H9 (cell line): ENCODE measurements at regions not wholly inside any gene's neighbourhood (a gene's known extent, or its start where the extent isn't known, plus 50 kb on each side); places are given as distances from the start of the nearest gene placed in this dataset.

Source experiments
- DNase-seq: peaks from one replicate; pipeline ENCODE4 v3.0.0-alpha.2; 2017
- H2AFZ ChIP-seq: one replicate; pipeline ENCODE4 v1.6.1; 2013; ENCODE audit warnings: mild to moderate bottlenecking, low read length, control low read depth, moderate library complexity
- H2AK5ac ChIP-seq: 2 replicates; pipeline ENCODE4 v1.6.1; 2013; ENCODE audit warnings: low read length, control low read depth, mixed read lengths; ENCODE audit not compliant: insufficient read length
- H2BK120ac ChIP-seq: one replicate; pipeline ENCODE4 v1.6.1; 2013; ENCODE audit warnings: low read depth, mild to moderate bottlenecking, low read length, control low read depth, inconsistent platforms; ENCODE audit not compliant: poor library complexity, severe bottlenecking
- H2BK12ac ChIP-seq: 2 replicates; pipeline ENCODE4 v1.6.1; 2013; ENCODE audit warnings: low read length, control low read depth, mixed read lengths, low read depth; ENCODE audit not compliant: insufficient read length
- H2BK15ac ChIP-seq: 2 replicates; pipeline ENCODE4 v1.6.1; 2013; ENCODE audit warnings: low read depth, low read length, control low read depth
- H2BK20ac ChIP-seq: one replicate; pipeline ENCODE4 v1.6.1; 2013; ENCODE audit warnings: low read depth, mild to moderate bottlenecking, low read length, control low read depth, inconsistent platforms; ENCODE audit not compliant: poor library complexity, severe bottlenecking
- H2BK5ac ChIP-seq: 2 replicates; pipeline ENCODE4 v1.6.1; 2013; ENCODE audit warnings: low read length, control low read depth, mixed read lengths; ENCODE audit not compliant: insufficient read length
- H3K14ac ChIP-seq: 2 replicates; pipeline ENCODE4 v1.6.1; 2013; ENCODE audit warnings: low read length, control low read depth; ENCODE audit not compliant: insufficient read depth
- H3K18ac ChIP-seq: 2 replicates; pipeline ENCODE4 v1.6.1; 2013; ENCODE audit warnings: low read depth, mild to moderate bottlenecking, mixed read lengths, low read length, control low read depth; ENCODE audit not compliant: insufficient read length
- H3K23ac ChIP-seq: 2 replicates; pipeline ENCODE4 v1.6.1; 2013; ENCODE audit warnings: low read length, control low read depth, mixed read lengths, low read depth; ENCODE audit not compliant: insufficient read length
- H3K23me2 ChIP-seq: 2 replicates; pipeline ENCODE4 v1.6.1; 2013; ENCODE audit warnings: low read depth, mild to moderate bottlenecking, mixed read lengths, low read length, control low read depth; ENCODE audit not compliant: insufficient read length, poor library complexity, severe bottlenecking
- H3K27ac ChIP-seq: 2 replicates; pipeline ENCODE4 v1.5.1; 2013; ENCODE audit warnings: low read length, control low read depth, mixed read lengths, low read depth; ENCODE audit not compliant: insufficient read length
- H3K27me3 ChIP-seq: 2 replicates; pipeline ENCODE4 v1.6.1; 2013; ENCODE audit warnings: low read length, control low read depth, inconsistent platforms; ENCODE audit not compliant: insufficient read depth
- H3K4ac ChIP-seq: 2 replicates; pipeline ENCODE4 v1.6.1; 2013; ENCODE audit warnings: low read depth, mild to moderate bottlenecking, control low read depth, inconsistent platforms, low read length, moderate library complexity
- H3K4me1 ChIP-seq: 2 replicates; pipeline ENCODE4 v1.6.1; 2013; ENCODE audit warnings: low read length, control low read depth, inconsistent platforms; ENCODE audit not compliant: insufficient read depth
- H3K4me2 ChIP-seq: 2 replicates; pipeline ENCODE4 v1.6.1; 2013; ENCODE audit warnings: low read length, control low read depth, mixed read lengths; ENCODE audit not compliant: insufficient read length, insufficient read depth
- H3K56ac ChIP-seq: 2 replicates; pipeline ENCODE4 v1.6.1; 2013; ENCODE audit warnings: low read depth, mild to moderate bottlenecking, mixed read lengths, low read length, control low read depth; ENCODE audit not compliant: insufficient read length
- H3K79me1 ChIP-seq: 2 replicates; pipeline ENCODE4 v1.6.1; 2013; ENCODE audit warnings: low read depth, mild to moderate bottlenecking, moderate library complexity, low read length, control low read depth, inconsistent platforms; ENCODE audit not compliant: insufficient read depth, poor library complexity, severe bottlenecking
- H3K79me2 ChIP-seq: 2 replicates; pipeline ENCODE4 v1.6.1; 2013; ENCODE audit warnings: low read length, control low read depth, inconsistent platforms; ENCODE audit not compliant: insufficient read depth
- H3K9ac ChIP-seq: 2 replicates; pipeline ENCODE4 v1.6.1; 2013; ENCODE audit warnings: low read length, control low read depth, mixed read lengths; ENCODE audit not compliant: insufficient read length; ENCODE audit errors: extremely low read depth
- H3K9me3 ChIP-seq: one replicate; pipeline ENCODE4 v1.6.1; 2013; ENCODE audit warnings: low read depth, low read length, inconsistent platforms; ENCODE audit not compliant: control insufficient read depth
- H3T11ph ChIP-seq: one replicate; pipeline ENCODE4 v1.6.1; 2013; ENCODE audit warnings: mild to moderate bottlenecking, low read length, control low read depth, inconsistent platforms
- H4K20me1 ChIP-seq: one replicate; pipeline ENCODE4 v1.6.1; 2013; ENCODE audit not compliant: control insufficient read depth, insufficient read length, insufficient read depth
- H4K5ac ChIP-seq: 2 replicates; pipeline ENCODE4 v1.6.1; 2013; ENCODE audit warnings: low read depth, mild to moderate bottlenecking, mixed read lengths, low read length, control low read depth; ENCODE audit not compliant: insufficient read length
- H4K8ac ChIP-seq: replicated peaks from 2 replicates; pipeline ENCODE4 v1.6.1; 2013; ENCODE audit warnings: low read length, control low read depth, mixed read lengths, low read depth; ENCODE audit not compliant: insufficient read length
- H4K91ac ChIP-seq: 2 replicates; pipeline ENCODE4 v1.6.1; 2013; ENCODE audit warnings: low read depth, mild to moderate bottlenecking, moderate library complexity, mixed read lengths, low read length, control low read depth; ENCODE audit not compliant: insufficient read length
- H3K27ac Mint-ChIP-seq, 3 experiments: 2 replicates in 2 of 3; 3 replicates in 1 of 3; pipeline ENCODE4 v1.8.0; 2020 to 2021; ENCODE audit warnings: mixed read lengths in 3 of 3, mild to moderate bottlenecking in 1 of 3, moderate library complexity in 1 of 3
- H3K27me3 Mint-ChIP-seq: 2 replicates; pipeline ENCODE4 v1.8.0; 2021; ENCODE audit warnings: low read depth, mild to moderate bottlenecking, moderate library complexity, mixed read lengths
- H3K36me3 Mint-ChIP-seq, 3 experiments: 2 replicates in 2 of 3; 3 replicates in 1 of 3; pipeline ENCODE4 v1.8.0; 2020 to 2021; ENCODE audit warnings: low read depth in 3 of 3, mixed read lengths in 3 of 3; ENCODE audit not compliant: insufficient read depth in 1 of 3
- H3K4me1 Mint-ChIP-seq, 2 experiments: 2 replicates each; pipeline ENCODE4 v1.8.0; 2020; ENCODE audit warnings: mixed read lengths in 2 of 2
- H3K4me3 Mint-ChIP-seq, 2 experiments: 2 replicates in 1 of 2; 3 replicates in 1 of 2; pipeline ENCODE4 v1.8.0; 2020 to 2021; ENCODE audit warnings: mild to moderate bottlenecking in 2 of 2, mixed read lengths in 2 of 2, moderate library complexity in 1 of 2
- H3K9me3 Mint-ChIP-seq, 2 experiments: 2 replicates in 1 of 2; 3 replicates in 1 of 2; pipeline ENCODE4 v1.8.0; 2020; ENCODE audit warnings: mild to moderate bottlenecking in 2 of 2, mixed read lengths in 2 of 2, moderate library complexity in 1 of 2
- CTCF ChIP-seq: fragments of 200-600 bp; sonication (generic); conservative IDR thresholded peaks from 3 replicates; pipeline ENCODE4 v1.8.0; 2021; ENCODE audit warnings: antibody characterized with exemption, mild to moderate bottlenecking
- WGBS: extraction: QIAGEN DNeasy Blood & Tissue Kit; methylation state at CpG from one replicate; pipeline ENCODE4 v1.1.7; 2013; ENCODE audit warnings: missing lambda C conversion rate, low lambda C conversion rate, mixed read lengths; ENCODE audit not compliant: insufficient read length; ENCODE audit errors: extremely low coverage; 5-methylcytosine and 5-hydroxymethylcytosine counted together

DNA sequence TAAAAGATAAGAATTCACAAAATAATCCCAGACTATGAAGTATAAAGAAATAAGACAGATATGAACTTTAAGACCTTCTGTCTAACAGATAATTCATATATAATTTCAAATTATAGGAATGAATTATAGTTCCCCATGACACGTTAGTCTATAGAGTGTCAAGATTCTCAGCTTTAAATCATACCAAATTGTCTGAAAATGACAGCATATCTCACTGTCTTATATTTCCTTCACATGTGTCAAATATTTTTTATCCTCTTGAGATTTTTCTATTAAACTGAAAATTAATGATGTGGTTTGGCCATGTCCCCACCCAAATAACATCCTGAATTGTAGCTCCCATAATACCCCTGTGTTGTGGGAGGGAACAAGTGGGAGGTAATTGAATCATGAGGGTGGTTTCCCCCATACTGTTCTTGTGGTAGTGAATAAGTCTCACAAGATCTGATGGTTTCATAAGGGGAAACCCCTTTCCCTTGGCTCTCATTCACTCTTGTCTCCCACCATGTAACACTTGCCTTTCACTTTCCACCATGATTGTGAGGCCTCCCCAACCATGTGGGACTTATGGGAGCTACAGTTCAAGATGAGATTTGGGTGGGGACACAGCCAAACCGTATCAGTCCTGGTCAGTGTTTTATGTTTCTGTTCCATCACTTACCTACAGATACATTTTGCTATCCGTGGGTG is 825.3 kb upstream of the GJE1 start:
- Histone ChIP-seq H3K56ac (no peak overlapping the region), H2BK20ac (no peak overlapping the region), H2AK5ac (no peak overlapping the region), H3K27ac (no peak overlapping the region), H4K20me1 (no peaks in the 10 kb centered on the region), H2BK120ac (no peak overlapping the region), H3K27me3 (no peaks in the 10 kb centered on the region), H3K79me1 (no peaks in the 10 kb centered on the region), H4K5ac (no peak overlapping the region), H3K4me2 (no peak overlapping the region), H3K18ac (no peak overlapping the region), H3K4ac (no peak overlapping the region), H2AFZ (no peak overlapping the region), H3K9ac (no peak overlapping the region), H3K79me2 (no peaks in the 10 kb centered on the region), H2BK12ac (no peak overlapping the region), H2BK5ac (no peak overlapping the region), H3K4me1 (no peaks in the 10 kb centered on the region), H3K9me3 (no peaks in the 10 kb centered on the region), H3K23ac (no peak overlapping the region), H3T11ph (no peak overlapping the region), H3K23me2 (no peaks in the 10 kb centered on the region), H4K91ac (no peak overlapping the region), H2BK15ac (no peak overlapping the region), H3K14ac (no peak overlapping the region), H4K8ac (no peak overlapping the region)
- Mint-ChIP-seq H3K4me3 (no peak overlapping the region), H3K9me3 (peaks cover 10 to 14% of the 10 kb centered on the region in 2 experiments; a peak in 3 of 5 replicates), H3K27me3 (no peaks in the 10 kb centered on the region), H3K4me1 (peaks cover 11 to 18% of the 10 kb centered on the region in 2 experiments), H3K27ac (no peak overlapping the region), H3K36me3 (peaks cover 8 to 13% (median 11%) of the 10 kb centered on the region in 3 experiments)
- WGBS = no CpG with 5 or more reads among the region's 3 CpGs
- no peak for TF ChIP-seq CTCF
- no peak for DNase-seq
